Hematopoietic multipotent progenitor cell (in vitro differentiated cells): ENCODE measurements at regions not wholly inside any gene's neighbourhood (a gene's known extent, or its start where the extent isn't known, plus 50 kb on each side); places are given as distances from the start of the nearest gene placed in this dataset.
A peak's percentile ranks its signal among the peaks of the same experiment; 100 is the strongest.

Experiments
- DNase-seq, 3 donors: peaks; one replicate each; pipeline ENCODE4 v3.0.0-alpha.2; 2011 to 2015; ENCODE audit warnings: low read depth in 2 of 3, low spot score in 2 of 3

GRCh38 chr5:125294844-125295243, 548.4 kb upstream of the ZNF608 start:
- no peak for DNase-seq

GRCh38 chr5:125295405-125295872, 549.0 kb upstream of the ZNF608 start:
- peak in 1 of 3 donors; percentile 32 for DNase-seq

DNA sequence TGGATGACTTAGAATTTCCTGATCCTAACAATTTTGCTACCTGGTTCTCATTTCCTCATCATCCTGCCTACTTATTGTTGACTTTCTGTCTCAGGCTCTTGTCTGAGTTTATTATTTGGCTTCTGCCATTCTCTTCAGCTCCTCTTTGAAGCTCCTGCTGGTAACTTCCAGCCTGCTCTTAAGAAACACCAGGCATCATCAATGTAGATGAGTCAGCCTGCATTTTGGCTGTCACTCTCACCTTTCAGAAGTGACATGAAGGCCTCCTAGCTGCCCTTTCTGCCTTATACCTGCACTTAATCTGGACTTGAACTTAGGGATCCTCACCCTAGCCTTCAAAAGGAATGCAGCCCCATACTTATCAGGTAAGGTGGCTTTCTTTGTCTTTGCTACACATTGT, 551.8 kb upstream of the ZNF608 start:
- no peak for DNase-seq

GRCh38 chr5:125298746-125299379, 552.4 kb upstream of the ZNF608 start:
- DNase-seq, result no peak

DNA sequence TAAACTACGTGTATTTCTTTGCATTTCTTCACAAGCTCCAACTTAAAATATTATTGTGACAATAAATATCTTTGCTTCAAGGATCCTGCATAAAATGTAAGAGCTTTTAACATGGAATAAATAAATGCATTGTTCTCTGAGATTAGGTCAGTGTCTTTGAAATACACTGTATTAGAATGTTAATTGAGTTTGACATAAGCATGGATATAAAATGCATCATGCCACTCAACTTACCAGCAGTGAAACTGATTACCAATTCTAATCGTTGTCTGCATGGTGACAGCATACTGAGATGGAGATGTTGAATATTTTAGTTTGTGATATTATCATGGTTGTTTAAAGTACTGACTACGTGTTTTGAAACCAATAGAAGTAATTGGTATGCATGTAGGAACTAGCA, 555.3 kb upstream of the ZNF608 start:
- DNase-seq, result no peak

GRCh38 chr5:125302577-125302976, 556.1 kb upstream of the ZNF608 start:
- DNase-seq, result no peak

DNA sequence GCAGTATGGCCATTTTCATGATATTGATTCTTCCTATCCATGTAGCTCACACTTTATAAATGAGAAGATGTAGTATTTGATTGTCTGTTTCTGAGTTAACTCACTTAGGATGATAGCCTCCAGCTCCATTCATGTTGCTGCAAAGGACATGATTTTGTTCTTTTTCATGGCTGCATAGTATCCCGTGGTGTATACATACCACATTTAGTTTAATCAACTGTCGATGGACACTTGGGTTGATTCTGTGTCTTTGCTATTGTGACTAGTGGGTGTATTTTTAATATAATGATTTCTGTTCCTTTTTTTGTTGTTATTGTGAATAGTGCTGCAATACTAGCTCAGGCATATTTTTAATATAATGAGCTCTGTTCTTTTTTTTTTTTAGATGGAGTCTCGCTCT, 560.3 kb upstream of the ZNF608 start:
- no peak for DNase-seq

DNA sequence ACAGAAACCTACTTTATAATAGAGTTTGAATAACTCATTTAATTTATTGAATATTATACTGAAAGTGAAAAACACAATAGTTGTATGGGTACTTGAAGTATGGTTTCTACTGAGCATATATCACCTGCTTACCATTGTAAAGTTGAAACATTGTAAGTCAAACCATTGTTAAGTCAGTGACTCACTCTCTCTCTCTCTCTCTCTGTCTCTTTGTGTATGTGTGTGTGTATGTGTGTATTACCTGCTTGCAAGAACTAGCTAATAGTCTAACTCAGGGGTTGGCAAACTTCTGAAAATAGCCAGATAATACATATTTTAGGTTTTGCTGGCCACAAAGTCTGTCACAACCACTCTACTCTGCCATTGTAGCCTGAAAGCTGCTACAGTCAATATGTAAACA, 564.3 kb upstream of the ZNF608 start:
- no peak for DNase-seq

DNA sequence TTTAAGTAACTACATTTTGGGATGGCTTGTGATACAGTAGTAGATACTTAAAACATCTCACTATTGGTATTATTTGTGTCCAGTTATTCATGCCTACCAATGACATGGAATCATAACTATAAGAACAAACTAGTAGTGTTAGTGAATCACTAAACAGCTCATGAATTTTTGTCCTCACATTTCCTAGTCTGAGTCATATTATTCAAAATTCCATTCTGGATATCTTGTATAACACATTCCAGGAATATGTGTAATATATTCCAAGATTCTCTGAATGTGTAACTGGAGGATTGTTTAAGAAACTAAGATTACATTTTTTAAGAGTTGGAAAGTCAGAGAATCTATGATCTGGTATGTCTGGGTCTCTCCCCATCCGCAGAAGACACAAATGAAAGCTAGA, 565.3 kb upstream of the ZNF608 start:
- no peak for DNase-seq

GRCh38 chr5:125313555-125313954, 567.1 kb upstream of the ZNF608 start:
- no peak for DNase-seq

GRCh38 chr5:125315306-125315705, 568.9 kb upstream of the ZNF608 start:
- DNase-seq, result no peak

- no peak for DNase-seq
Observed at GRCh38 chr5:125316391-125316790, 570.0 kb upstream of the ZNF608 start.

DNA sequence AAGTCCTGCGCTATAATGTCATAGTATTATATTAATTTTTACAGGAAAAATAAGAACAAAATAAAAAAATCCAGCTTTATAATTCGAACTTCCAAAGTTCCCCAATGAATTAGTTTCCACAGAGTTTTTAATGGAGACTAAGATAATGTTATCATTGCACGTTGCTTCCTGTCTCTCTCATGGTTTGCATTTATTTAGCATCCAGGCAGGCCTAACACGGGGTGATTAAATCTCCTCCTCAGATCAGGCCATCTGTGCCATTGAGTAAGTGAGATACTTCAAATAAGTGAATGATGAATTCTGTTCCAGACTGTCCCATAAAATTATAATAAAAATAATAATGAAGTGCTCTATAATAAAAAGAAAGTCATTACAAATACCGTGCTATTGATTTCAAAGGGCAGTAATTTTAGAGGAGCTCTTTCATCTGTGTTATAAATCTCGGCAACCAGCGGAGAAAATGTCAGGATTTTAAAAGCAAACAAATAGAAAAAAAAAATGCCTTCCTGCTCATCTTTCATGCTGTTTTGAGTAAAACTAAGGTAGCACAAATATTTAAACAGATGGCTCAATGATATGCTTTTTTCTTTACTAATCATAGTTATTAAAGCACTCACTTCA, 570.6 kb upstream of the ZNF608 start:
- no peak for DNase-seq

DNA sequence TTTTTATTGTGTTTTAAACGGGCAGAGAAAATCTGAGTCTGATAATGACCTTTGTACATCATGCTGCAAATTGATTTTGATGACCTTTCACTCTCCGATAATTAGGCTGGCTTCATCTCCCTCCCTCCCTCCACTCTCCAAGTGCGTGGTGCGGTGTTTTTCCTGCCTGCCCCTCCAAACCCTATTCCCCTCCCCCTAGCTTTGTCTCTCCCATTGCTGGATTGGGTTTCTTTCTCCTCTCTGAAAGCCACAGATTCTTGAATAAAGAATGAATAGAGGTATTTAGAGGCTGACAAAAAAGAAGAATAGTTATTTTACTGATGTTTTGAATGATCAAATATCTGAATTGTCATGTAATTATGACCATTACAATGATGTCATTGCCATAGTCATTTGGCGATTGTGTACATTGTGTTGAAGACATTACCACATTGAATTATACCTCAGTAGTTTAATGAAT, 571.1 kb upstream of the ZNF608 start:
- no peak for DNase-seq

- no peak for DNase-seq
Observed at GRCh38 chr5:125321654-125322053, 575.2 kb upstream of the ZNF608 start.

- DNase-seq, result no peak
Observed at GRCh38 chr5:125323613-125324012, 577.2 kb upstream of the ZNF608 start.

GRCh38 chr5:125325488-125326149, 579.2 kb upstream of the ZNF608 start:
- no peak for DNase-seq

DNA sequence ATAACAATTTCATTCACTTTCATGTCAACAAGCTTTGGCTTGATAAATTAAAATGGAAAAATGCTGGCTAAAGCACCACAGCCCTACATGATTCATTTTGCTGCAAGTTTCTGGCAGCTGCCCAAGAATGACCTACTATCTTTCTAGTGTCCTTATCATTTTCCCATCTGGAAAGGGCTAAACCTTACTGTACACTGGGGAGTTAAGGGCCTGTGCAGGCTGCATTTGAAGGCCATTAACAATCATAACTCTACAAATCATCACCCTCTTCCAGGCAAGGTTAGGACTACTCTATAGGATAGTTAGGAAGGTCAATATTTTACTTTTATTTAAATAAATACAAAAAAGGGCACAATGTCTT, 579.7 kb upstream of the ZNF608 start:
- DNase-seq, result no peak

DNA sequence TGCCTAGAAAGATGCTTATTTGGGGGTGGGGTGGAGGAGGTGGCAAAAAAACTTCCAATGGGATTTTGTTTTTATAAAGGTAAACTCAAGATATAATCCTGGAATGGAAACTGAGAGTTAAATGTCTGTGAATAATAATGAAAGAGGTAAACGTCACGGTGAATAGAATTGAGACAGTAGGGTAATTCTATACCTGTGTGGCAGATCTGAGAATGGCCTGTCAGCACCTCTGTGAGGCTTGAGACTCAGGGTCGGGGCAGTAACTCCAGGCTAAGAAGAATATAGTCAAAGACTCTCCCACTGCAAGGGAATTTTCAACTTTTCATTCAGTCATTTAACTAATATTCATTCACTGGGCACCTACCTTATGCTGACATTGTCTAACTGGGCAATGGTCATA, 581.2 kb upstream of the ZNF608 start:
- DNase-seq, result no peak

DNA sequence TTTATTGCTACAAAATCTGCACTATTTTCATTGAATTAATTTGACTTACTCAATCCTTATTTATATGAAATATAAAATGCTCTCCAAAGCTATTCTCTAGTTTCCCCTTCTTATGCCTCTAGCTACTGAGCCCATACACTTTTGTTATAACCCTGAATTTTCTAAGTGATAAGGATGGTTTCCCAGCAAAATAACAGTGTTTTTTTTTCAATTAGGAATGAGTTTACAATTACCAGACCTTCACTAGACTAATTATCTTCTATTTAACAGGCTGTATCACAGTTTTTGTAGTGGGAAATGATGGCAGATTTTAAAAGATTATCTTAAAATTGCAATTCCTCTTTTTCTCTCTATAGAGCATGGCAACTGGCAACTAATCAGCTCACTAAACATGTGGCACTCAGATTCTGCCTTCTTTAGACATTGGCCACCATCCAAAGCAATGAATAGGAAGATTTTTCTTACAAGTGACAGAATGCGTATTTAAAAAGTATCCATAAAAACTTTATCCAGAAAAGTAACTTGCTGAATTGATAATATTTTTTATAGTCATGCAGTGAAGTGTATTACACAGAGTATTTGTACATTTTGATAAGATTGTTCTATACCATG, 585.7 kb upstream of the ZNF608 start:
- DNase-seq, result peak in 2 of 3 donors; percentile 5 to 76

GRCh38 chr5:125333416-125333815, 587.0 kb upstream of the ZNF608 start:
- DNase-seq, result no peak

GRCh38 chr5:125336401-125336800, 590.0 kb upstream of the ZNF608 start:
- DNase-seq, result no peak
